ENCODE measurements at regions not wholly inside any gene's neighbourhood (a gene's known extent, or its start where the extent isn't known, plus 50 kb on each side); places are given as distances from the start of the nearest gene placed in this dataset.

- TF ChIP-seq CTCF (IDR thresholded peaks at IDR 0.05) (no peak), POLR2AphosphoS5 (IDR thresholded peaks at IDR 0.05) (no peak)
These were observed 173.2 kb upstream of the CREB1 start for GRCh38 chr2:207356567-207356966.

Measured in stomach (tissue), 4 donors.